HFFc6 (cell line): ENCODE measurements at regions not wholly inside any gene's neighbourhood (a gene's known extent, or its start where the extent isn't known, plus 50 kb on each side); places are given as distances from the start of the nearest gene placed in this dataset.

Source experiments
- DNase-seq: peaks from one replicate; pipeline ENCODE4 v3.0.0-alpha.2; 2018
- H3K27ac Mint-ChIP-seq: 2 replicates; pipeline ENCODE4 v1.8.0; 2020; ENCODE audit warnings: mild to moderate bottlenecking, mixed read lengths
- H3K27me3 Mint-ChIP-seq: 2 replicates; pipeline ENCODE4 v1.8.0; 2021; ENCODE audit warnings: mild to moderate bottlenecking, moderate library complexity, mixed read lengths; ENCODE audit not compliant: insufficient read depth
- H3K36me3 Mint-ChIP-seq: 2 replicates; pipeline ENCODE4 v1.8.0; 2021; ENCODE audit warnings: low read depth, mixed read lengths
- H3K4me1 Mint-ChIP-seq: 2 replicates; pipeline ENCODE4 v1.8.0; 2020; ENCODE audit warnings: low read depth, mixed read lengths
- H3K4me3 Mint-ChIP-seq: 2 replicates; pipeline ENCODE4 v1.8.0; 2020; ENCODE audit warnings: mild to moderate bottlenecking, moderate library complexity, mixed read lengths
- H3K9me3 Mint-ChIP-seq: 2 replicates; pipeline ENCODE4 v1.8.0; 2020; ENCODE audit warnings: mild to moderate bottlenecking, mixed read lengths
- CTCF ChIP-seq: fragments of 200-600 bp; sonication (generic); IDR thresholded peaks from 2 replicates; pipeline ENCODE4 v1.5.0; 2021; ENCODE audit warnings: antibody characterized with exemption, mild to moderate bottlenecking

DNA sequence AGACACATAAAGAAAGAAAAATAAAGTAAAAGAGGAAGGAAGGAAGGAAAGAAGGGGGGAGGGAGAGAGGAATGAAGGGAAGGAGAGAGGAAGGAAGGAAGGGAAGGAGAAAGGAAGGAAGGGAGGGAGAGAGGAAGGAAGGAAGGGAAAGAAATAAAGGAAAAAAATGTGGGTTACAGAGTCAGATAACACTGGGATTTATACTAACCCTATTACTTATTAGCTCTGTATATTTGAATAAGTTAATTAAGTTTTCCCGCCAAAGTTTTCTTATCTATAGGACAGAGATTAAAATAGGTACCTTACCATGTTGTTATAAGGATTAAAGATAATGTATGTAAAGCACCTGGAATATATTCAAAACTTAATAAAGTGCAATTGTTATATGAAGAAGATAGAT lies 439.3 kb upstream of the KCNMB2 start:
- no peak for DNase-seq
- H3K27ac Mint-ChIP-seq: no peak overlapping the region
- no peak for TF ChIP-seq CTCF
- peaks cover 17% of the 10 kb centered on the region; the same call in 1 of the 2 replicates for H3K36me3 Mint-ChIP-seq
- no peaks in the 10 kb centered on the region; the same call in 1 of the 2 replicates for H3K27me3 Mint-ChIP-seq
- H3K4me1 Mint-ChIP-seq: peaks cover 9% of the 10 kb centered on the region
- H3K4me3 Mint-ChIP-seq: no peak overlapping the region
- peaks cover 16% of the 10 kb centered on the region for H3K9me3 Mint-ChIP-seq

DNA sequence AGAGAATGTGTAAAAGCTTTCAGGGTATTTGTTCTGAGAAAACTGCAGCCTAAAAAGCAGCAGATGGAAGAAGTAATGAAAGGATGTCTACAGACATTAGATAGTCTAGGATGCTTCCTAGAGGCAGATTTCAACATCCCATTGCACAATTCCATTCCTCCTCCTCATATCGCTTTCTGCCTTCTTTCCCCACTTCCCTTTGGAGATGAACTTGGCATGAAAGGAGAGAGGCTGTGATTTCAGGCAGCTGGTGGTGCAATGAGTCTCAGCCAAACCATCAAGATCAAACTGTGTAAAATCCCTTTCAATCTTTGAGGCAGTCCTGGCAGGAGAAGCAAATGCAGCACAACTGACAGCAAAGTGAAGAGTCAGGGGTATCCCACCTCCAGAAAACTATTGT lies 438.7 kb upstream of the KCNMB2 start:
- H3K27ac Mint-ChIP-seq: no peak overlapping the region; the same call in 1 of the 2 replicates
- peaks cover 16% of the 10 kb centered on the region for H3K9me3 Mint-ChIP-seq
- H3K4me3 Mint-ChIP-seq: no peak overlapping the region
- no peaks in the 10 kb centered on the region; the same call in 1 of the 2 replicates for H3K27me3 Mint-ChIP-seq
- H3K36me3 Mint-ChIP-seq: peaks cover 17% of the 10 kb centered on the region; the same call in 1 of the 2 replicates
- no peak for TF ChIP-seq CTCF
- H3K4me1 Mint-ChIP-seq: peaks cover 9% of the 10 kb centered on the region
- peak; percentile 31 for DNase-seq

GRCh38 chr3:178099274-178099673 lies 437.0 kb upstream of the KCNMB2 start:
- Mint-ChIP-seq H3K36me3 (0 out of 2 replicates have a peak, but pooled peaks cover 4% of the 10 kb centered on the region), H3K4me1 (peaks cover 9% of the 10 kb centered on the region), H3K4me3 (no peak overlapping the region), H3K9me3 (peaks cover 2% of the 10 kb centered on the region; the same call in 1 of the 2 replicates), H3K27me3 (no peaks in the 10 kb centered on the region; the same call in 1 of the 2 replicates), H3K27ac (no peak overlapping the region)
- DNase-seq: no peak
- no peak for TF ChIP-seq CTCF

- H3K9me3 Mint-ChIP-seq: no peaks in the 10 kb centered on the region
- no peaks in the 10 kb centered on the region; the same call in 1 of the 2 replicates for H3K27me3 Mint-ChIP-seq
- peaks cover 9% of the 10 kb centered on the region for H3K4me1 Mint-ChIP-seq
- H3K36me3 Mint-ChIP-seq: no peaks in the 10 kb centered on the region
- TF ChIP-seq CTCF: no peak
- DNase-seq: no peak
- H3K4me3 Mint-ChIP-seq: no peak overlapping the region
- no peak overlapping the region for H3K27ac Mint-ChIP-seq
Measured at GRCh38 chr3:178099862-178100261, 436.4 kb upstream of the KCNMB2 start.

GRCh38 chr3:178100908-178101307 lies 435.3 kb upstream of the KCNMB2 start:
- no peak for TF ChIP-seq CTCF
- H3K4me3 Mint-ChIP-seq: no peak overlapping the region
- no peaks in the 10 kb centered on the region; the same call in 1 of the 2 replicates for H3K27me3 Mint-ChIP-seq
- peaks cover 9% of the 10 kb centered on the region for H3K4me1 Mint-ChIP-seq
- H3K9me3 Mint-ChIP-seq: no peaks in the 10 kb centered on the region
- no peaks in the 10 kb centered on the region for H3K36me3 Mint-ChIP-seq
- H3K27ac Mint-ChIP-seq: no peak overlapping the region
- DNase-seq: no peak

DNA sequence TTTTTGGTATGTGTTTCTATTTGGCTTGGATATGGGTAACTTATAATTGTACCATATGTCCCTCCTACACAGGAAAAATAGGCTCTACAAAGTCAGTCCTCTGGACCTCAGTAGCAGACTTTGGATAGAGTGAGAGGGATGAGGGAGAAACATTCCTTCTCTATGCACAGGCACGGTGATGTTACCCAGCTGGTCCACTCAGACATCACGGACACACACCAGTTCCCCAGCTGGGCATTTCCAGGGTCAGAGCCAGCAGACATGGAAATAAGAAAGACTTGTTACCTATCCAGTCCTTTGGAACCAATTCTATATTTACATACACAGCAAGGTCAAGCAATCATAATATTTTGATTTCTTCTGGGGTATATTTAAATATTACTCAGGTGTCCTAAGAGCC lies 433.1 kb upstream of the KCNMB2 start:
- Mint-ChIP-seq H3K4me1 (no peaks in the 10 kb centered on the region; the same call in 1 of the 2 replicates), H3K4me3 (no peak overlapping the region), H3K27ac (no peak overlapping the region), H3K9me3 (no peaks in the 10 kb centered on the region), H3K36me3 (no peaks in the 10 kb centered on the region), H3K27me3 (no peaks in the 10 kb centered on the region; the same call in 1 of the 2 replicates)
- TF ChIP-seq CTCF: no peak
- no peak for DNase-seq
